ENCODE measurements at regions not wholly inside any gene's neighbourhood (a gene's known extent, or its start where the extent isn't known, plus 50 kb on each side); places are given as distances from the start of the nearest gene placed in this dataset.

DNA sequence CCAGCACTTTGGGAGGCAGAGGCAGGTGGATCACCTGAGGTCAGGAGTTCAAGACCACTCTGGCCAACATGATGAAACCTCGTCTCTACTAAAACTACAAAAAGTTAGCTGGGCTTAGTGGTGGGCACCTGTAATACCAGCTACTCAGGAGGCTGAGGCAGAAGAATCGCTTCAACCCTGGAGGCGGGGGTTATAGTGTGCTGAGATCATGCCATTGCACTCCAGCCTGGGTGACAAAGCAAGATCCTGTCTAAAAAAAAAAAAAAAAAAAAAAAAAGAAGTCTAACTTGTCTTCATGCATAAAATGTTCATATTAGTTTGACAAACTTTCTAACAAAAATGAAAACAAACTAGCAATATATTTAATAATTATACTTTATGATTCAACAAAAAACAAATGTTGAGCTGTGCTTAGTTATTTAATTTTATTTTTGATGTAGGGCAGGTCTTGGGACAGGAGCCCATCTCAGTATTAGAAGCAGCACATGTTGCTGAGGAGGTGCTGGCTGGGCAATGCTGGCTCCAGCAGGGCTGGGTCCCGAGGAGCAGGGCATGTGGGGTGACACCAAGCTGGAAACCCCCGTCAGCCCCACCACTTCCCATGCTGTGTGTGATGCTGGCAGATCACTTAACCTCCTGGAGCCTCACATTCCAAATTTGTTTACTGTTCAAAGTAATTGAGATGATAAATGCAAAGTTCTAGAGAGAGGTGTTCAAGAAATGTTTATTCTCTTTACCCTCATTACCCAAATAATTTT is 335.3 kb upstream of the KLF6 start:
- TF ChIP-seq POLR2A (IDR thresholded peaks at IDR 0.05; ENCODE audit: low read depth, low read length) (no peak), TAF1 (IDR thresholded peaks at IDR 0.05; ENCODE audit: borderline replicate concordance, low read depth, low read length) (no peak)

All from GM12892 (cell line).